Keratinocyte (primary cell): ENCODE measurements at regions not wholly inside any gene's neighbourhood (a gene's known extent, or its start where the extent isn't known, plus 50 kb on each side); places are given as distances from the start of the nearest gene placed in this dataset.

Experiments used
- DNase-seq: peaks from one replicate; pipeline ENCODE4 v3.0.0-alpha.2; 2011; ENCODE audit warnings: low read depth, missing footprints, low spot score
- FAIRE-seq: peaks from 2 replicates; lab custom pipeline; 2011; peaks lifted over from hg19 to GRCh38; lab: Jason Lieb, UNC
- H2AFZ ChIP-seq: 2 replicates; pipeline ENCODE4 v1.6.0; 2012; ENCODE audit warnings: low read length, control low read depth, inconsistent platforms; ENCODE audit not compliant: control insufficient read depth
- H3K27ac ChIP-seq: 2 replicates; pipeline ENCODE4 v1.5.1; 2011; ENCODE audit warnings: low read length; ENCODE audit not compliant: control insufficient read depth, insufficient read depth
- H3K27me3 ChIP-seq: 3 replicates; pipeline ENCODE4 v1.6.0; 2011; ENCODE audit warnings: low read length; ENCODE audit not compliant: control insufficient read depth, insufficient read depth; ENCODE audit errors: extremely low read depth
- H3K36me3 ChIP-seq, 2 experiments: 2 replicates in 1 of 2; 3 replicates in 1 of 2; pipeline ENCODE4 v1.5.1; 2011; ENCODE audit warnings: low read length in 2 of 2, mild to moderate bottlenecking in 1 of 2; ENCODE audit not compliant: control insufficient read depth in 2 of 2, insufficient read depth in 2 of 2; ENCODE audit errors: extremely low read depth in 1 of 2
- H3K4me1 ChIP-seq: 3 replicates; pipeline ENCODE4 v1.5.1; 2011; ENCODE audit warnings: low read length; ENCODE audit not compliant: control insufficient read depth, insufficient read depth; ENCODE audit errors: extremely low read depth
- H3K4me2 ChIP-seq: 3 replicates; pipeline ENCODE4 v1.6.0; 2011; ENCODE audit warnings: low read depth, low read length; ENCODE audit not compliant: control insufficient read depth, insufficient read depth; ENCODE audit errors: extremely low read depth
- H3K4me3 ChIP-seq, 3 experiments: fragments of 200-600 bp in 1 of 3; sonication (generic) in 1 of 3; 2 replicates in 2 of 3; 3 replicates in 1 of 3; pipeline ENCODE4 v1.5.1; 2011 to 2016; ENCODE audit warnings: low read length in 3 of 3, mild to moderate bottlenecking in 3 of 3, control low read depth in 2 of 3, inconsistent platforms in 1 of 3, low read depth in 1 of 3, mixed read lengths in 1 of 3, mixed run types in 1 of 3, moderate library complexity in 1 of 3; ENCODE audit not compliant: control insufficient read depth in 2 of 3, insufficient read depth in 2 of 3; ENCODE audit errors: extremely low read depth in 1 of 3
- H3K79me2 ChIP-seq: 2 replicates; pipeline ENCODE4 v1.6.0; 2012; ENCODE audit warnings: low read length; ENCODE audit not compliant: control insufficient read depth, insufficient read depth
- H3K9ac ChIP-seq: 3 replicates; pipeline ENCODE4 v1.6.0; 2011; ENCODE audit warnings: low read length; ENCODE audit not compliant: control insufficient read depth, insufficient read depth; ENCODE audit errors: extremely low read depth
- H3K9me1 ChIP-seq: 3 replicates; pipeline ENCODE4 v1.6.0; 2011; ENCODE audit warnings: low read length; ENCODE audit not compliant: control insufficient read depth, insufficient read depth; ENCODE audit errors: extremely low read depth
- H3K9me3 ChIP-seq: 2 replicates; pipeline ENCODE4 v1.5.1; 2012; ENCODE audit warnings: low read depth, low read length; ENCODE audit not compliant: control insufficient read depth
- H4K20me1 ChIP-seq: 3 replicates; pipeline ENCODE4 v1.6.0; 2011; ENCODE audit warnings: low read length; ENCODE audit not compliant: control insufficient read depth, insufficient read depth; ENCODE audit errors: extremely low read depth
- CTCF ChIP-seq, 3 experiments: IDR thresholded peaks in 1 of 3; conservative IDR thresholded peaks in 1 of 3; optimal IDR thresholded peaks in 1 of 3; 2 replicates in 2 of 3; 3 replicates in 1 of 3; pipeline versions ENCODE3 to v1.5.1; 2011; ENCODE audit warnings: low read length in 3 of 3, mild to moderate bottlenecking in 3 of 3, moderate library complexity in 2 of 3, control low read depth in 1 of 3, inconsistent platforms in 1 of 3; ENCODE audit not compliant: insufficient read depth in 2 of 3; ENCODE audit errors: extremely low read depth in 1 of 3
- EZH2 ChIP-seq: IDR thresholded peaks from one replicate; pipeline ENCODE4 v1.6.1; 2012; ENCODE audit warnings: inconsistent platforms, mild to moderate bottlenecking, low read length, moderate library complexity
- dilution Hi-C: fragments of 300-500 bp; cut with MboI; formaldehyde crosslinking; loops from one replicate; pipeline ENCODE4 v1.7.0; 2020; ENCODE audit warnings: low sequenced_read_pairs; ENCODE audit not compliant: extremely low pct_ligation_motif_present

- dilution Hi-C loops, result no loop called here
- Histone ChIP-seq H3K27me3 (no peaks in the 10 kb centered on the region), H3K4me1 (no peaks in the 10 kb centered on the region), H3K9me1 (no peaks in the 10 kb centered on the region), H2AFZ (no peak overlapping the region), H3K79me2 (no peaks in the 10 kb centered on the region), H3K4me3 (no peak overlapping the region), H3K4me2 (no peak overlapping the region), H4K20me1 (no peaks in the 10 kb centered on the region), H3K36me3 (no peaks in the 10 kb centered on the region), H3K9me3 (no peaks in the 10 kb centered on the region), H3K9ac (no peak overlapping the region), H3K27ac (no peak overlapping the region)
- TF ChIP-seq EZH2 (no peak), CTCF (optimal IDR thresholded peaks at IDR 0.05 in 1 of 3, IDR thresholded peaks at IDR 0.05 in 1 of 3, conservative IDR thresholded peaks at IDR 0.05 in 1 of 3; ENCODE audit: extremely low read depth in 1 of 3, insufficient read depth in 2 of 3, low read length in 3 of 3) (no peak)
- FAIRE-seq, result no peak
- DNase-seq, result no peak
These were observed 137.5 kb upstream of the DAP start for GRCh38 chr5:10898514-10898913.

- no peaks in the 10 kb centered on the region for H3K9me3 ChIP-seq
- DNase-seq, result no peak
- H3K9ac ChIP-seq, result no peak overlapping the region
- no peaks in the 10 kb centered on the region for H3K36me3 ChIP-seq
- H3K4me2 ChIP-seq, result no peak overlapping the region
- H3K27me3 ChIP-seq, result no peaks in the 10 kb centered on the region
- dilution Hi-C loops, result no loop called here
- FAIRE-seq, result no peak
- H3K27ac ChIP-seq, result no peak overlapping the region
- no peaks in the 10 kb centered on the region for H3K9me1 ChIP-seq
- H3K79me2 ChIP-seq, result no peaks in the 10 kb centered on the region
- H3K4me3 ChIP-seq, result no peak overlapping the region
- no peaks in the 10 kb centered on the region for H3K4me1 ChIP-seq
- no peaks in the 10 kb centered on the region for H4K20me1 ChIP-seq
- no peak overlapping the region for H2AFZ ChIP-seq
- TF ChIP-seq EZH2, result no peak
- TF ChIP-seq CTCF (optimal IDR thresholded peaks at IDR 0.05 in 1 of 3, IDR thresholded peaks at IDR 0.05 in 1 of 3, conservative IDR thresholded peaks at IDR 0.05 in 1 of 3; ENCODE audit: extremely low read depth in 1 of 3, insufficient read depth in 2 of 3, low read length in 3 of 3), result no peak
These were observed 135.0 kb upstream of the DAP start for GRCh38 chr5:10896016-10896415.
